Esophagus muscularis mucosa (tissue), 4 donors: ENCODE measurements at regions not wholly inside any gene's neighbourhood (a gene's known extent, or its start where the extent isn't known, plus 50 kb on each side); places are given as distances from the start of the nearest gene placed in this dataset.

Source experiments
- CTCF ChIP-seq, 3 experiments: fragments of 200-600 bp in 2 of 3; fragments of 450-650 bp in 1 of 3; sonication (generic) in 2 of 3; IDR thresholded peaks; one replicate each; pipeline ENCODE4 v1.5.1; 2017 to 2019; ENCODE audit warnings: antibody characterized with exemption in 3 of 3, mild to moderate bottlenecking in 2 of 3, moderate library complexity in 1 of 3
- EP300 ChIP-seq: sonication (generic); formaldehyde crosslinking; IDR thresholded peaks from one replicate; pipeline ENCODE4 v1.6.1; 2017; ENCODE audit warnings: antibody characterized with exemption
- POLR2A ChIP-seq: fragments of 450-650 bp; IDR thresholded peaks from one replicate; pipeline ENCODE4 v1.6.1; 2017; ENCODE audit warnings: antibody characterized with exemption, moderate library complexity, mild to moderate bottlenecking, low read depth

GRCh38 chr17:37847102-37847501, 77.1 kb upstream of the TBC1D3K start:
- TF ChIP-seq CTCF (IDR thresholded peaks at IDR 0.05) (no peak), POLR2A (no peak), EP300 (no peak)
